ENCODE measurements at regions not wholly inside any gene's neighbourhood (a gene's known extent, or its start where the extent isn't known, plus 50 kb on each side); places are given as distances from the start of the nearest gene placed in this dataset.

- H3K9me3 ChIP-seq (ENCODE audit: control extremely low read depth in 1 of 3, control insufficient read depth in 2 of 3, insufficient read depth in 1 of 3, low read length in 2 of 3), result peaks cover 0 to 3% (median 0%) of the 10 kb centered on the region in 3 donors
- peaks cover 91 to 96% of the 10 kb centered on the region in 2 donors for H3K4me1 ChIP-seq (ENCODE audit: control insufficient read depth in 2 of 2, insufficient read depth in 2 of 2, low read length in 2 of 2)
- H2AFZ ChIP-seq (ENCODE audit: insufficient read depth, low read depth, low read length, poor library complexity, severe bottlenecking), result peak overlapping the region; percentile 23
- H3K79me2 ChIP-seq (ENCODE audit: control insufficient read depth, insufficient read depth, low read length), result no peaks in the 10 kb centered on the region
- no CpG with 5 or more reads among the region's 2 CpGs for WGBS (ENCODE audit: insufficient coverage)
- Mint-ChIP-seq H3K4me1 (peaks cover 52% of the 10 kb centered on the region), H3K4me3 (no peak overlapping the region), H3K9me3 (ENCODE audit: insufficient read depth) (no peaks in the 10 kb centered on the region), H3K27me3 (no peaks in the 10 kb centered on the region), H3K27ac (no peak overlapping the region)
- no peak for TF ChIP-seq EZH2 (IDR thresholded peaks at IDR 0.05; ENCODE audit: borderline replicate concordance, insufficient read depth, low read depth, low read length, poor library complexity, severe bottlenecking)
- no peak for TF ChIP-seq CTCF (IDR thresholded peaks at IDR 0.05)
- H3K9ac ChIP-seq (ENCODE audit: low read length), result no peak overlapping the region
- ChIA-PET CTCF (interaction anchor here (0.9 to 11.2 kb wide), 7 partner anchors 8 to 273 kb away, joined by 3 to 180 read pairs (median 4); partner anchors contain the start of genes KLLN and PTEN), POLR2A (interaction anchor here (2.8 kb wide), 1 partner anchor 254 kb away, joined by 20 read pairs; the partner anchor contains the start of genes KLLN and PTEN)
- no peak overlapping the region for H3K4me3 ChIP-seq (ENCODE audit: control extremely low read depth in 1 of 5, extremely low read depth in 1 of 5, insufficient read depth in 1 of 5, low read depth in 2 of 5, low read length in 4 of 5)
- DNase-seq, result no peak
- peak overlapping the region in 1 of 2 donors; percentile 67 for H3K27ac ChIP-seq (ENCODE audit: low read length in 2 of 2)
- H3K36me3 ChIP-seq (replicated peaks in 1 of 2; ENCODE audit: control extremely low read depth in 1 of 2, control insufficient read depth in 1 of 2, extremely low read depth in 1 of 2, insufficient read depth in 2 of 2, low read length in 1 of 2), result no peaks in the 10 kb centered on the region
- ATAC-seq (ENCODE audit: low read depth), result no peak
- intact Hi-C loops (cut with micrococcal nuclease), result loop anchor here (2.0 to 10.0 kb wide), 3 partner anchors 16 to 162 kb away; no protein-coding TSS in a partner anchor
- H3K4me2 ChIP-seq (replicated peaks; ENCODE audit: low read depth, low read length, poor library complexity, severe bottlenecking), result peak overlapping the region; percentile 27
- H4K20me1 ChIP-seq (ENCODE audit: control insufficient read depth, insufficient read depth, low read length, poor library complexity, severe bottlenecking), result no peaks in the 10 kb centered on the region
- no peaks in the 10 kb centered on the region for H3K27me3 ChIP-seq (replicated peaks in 1 of 4; ENCODE audit: control extremely low read depth in 1 of 4, control insufficient read depth in 3 of 4, insufficient read depth in 4 of 4, low read length in 3 of 4)
Observed at GRCh38 chr10:88116481-88116880, 253.1 kb downstream of the PTEN start.

GRCh38 chr10:88116971-88117626 lies 253.7 kb downstream of the PTEN start:
- no peaks in the 10 kb centered on the region for H3K36me3 ChIP-seq (replicated peaks in 1 of 2; ENCODE audit: control extremely low read depth in 1 of 2, control insufficient read depth in 1 of 2, extremely low read depth in 1 of 2, insufficient read depth in 2 of 2, low read length in 1 of 2)
- no peaks in the 10 kb centered on the region for H3K79me2 ChIP-seq (ENCODE audit: control insufficient read depth, insufficient read depth, low read length)
- no peaks in the 10 kb centered on the region for H3K27me3 ChIP-seq (replicated peaks in 1 of 4; ENCODE audit: control extremely low read depth in 1 of 4, control insufficient read depth in 3 of 4, insufficient read depth in 4 of 4, low read length in 3 of 4)
- peaks cover 0 to 3% (median 0%) of the 10 kb centered on the region in 3 donors for H3K9me3 ChIP-seq (ENCODE audit: control extremely low read depth in 1 of 3, control insufficient read depth in 2 of 3, insufficient read depth in 1 of 3, low read length in 2 of 3)
- H3K4me3 ChIP-seq (ENCODE audit: control extremely low read depth in 1 of 5, extremely low read depth in 1 of 5, insufficient read depth in 1 of 5, low read depth in 2 of 5, low read length in 4 of 5), result no peak overlapping the region
- ChIA-PET POLR2A (interaction anchor here (1.0 to 2.8 kb wide), 2 partner anchors 9 to 254 kb away, joined by 8 to 20 read pairs; partner anchors contain the start of genes KLLN and PTEN), CTCF (interaction anchor here (0.9 to 11.2 kb wide), 9 partner anchors 9 to 272 kb away, joined by 3 to 180 read pairs (median 4); partner anchors contain the start of genes KLLN and PTEN)
- peak overlapping the region; percentile 26 to 67 for H3K27ac ChIP-seq (ENCODE audit: low read length in 2 of 2)
- DNase-seq (peak; percentile 22), ATAC-seq (ENCODE audit: low read depth) (peak; percentile 14)
- WGBS (ENCODE audit: insufficient coverage), result 53% methylated on average over 6 of the region's 7 CpGs
- peak overlapping the region; percentile 37 for H2AFZ ChIP-seq (ENCODE audit: insufficient read depth, low read depth, low read length, poor library complexity, severe bottlenecking)
- Mint-ChIP-seq H3K27me3 (no peaks in the 10 kb centered on the region), H3K4me1 (peaks cover 51% of the 10 kb centered on the region), H3K27ac (no peak overlapping the region), H3K4me3 (no peak overlapping the region), H3K9me3 (ENCODE audit: insufficient read depth) (no peaks in the 10 kb centered on the region)
- no peak overlapping the region for H3K9ac ChIP-seq (ENCODE audit: low read length)
- H4K20me1 ChIP-seq (ENCODE audit: control insufficient read depth, insufficient read depth, low read length, poor library complexity, severe bottlenecking), result no peaks in the 10 kb centered on the region
- H3K4me1 ChIP-seq (ENCODE audit: control insufficient read depth in 2 of 2, insufficient read depth in 2 of 2, low read length in 2 of 2), result peaks cover 85 to 90% of the 10 kb centered on the region in 2 donors
- intact Hi-C loops (cut with micrococcal nuclease), result loop anchor here (1.0 to 10.0 kb wide), 4 partner anchors 9 to 162 kb away; no protein-coding TSS in a partner anchor
- TF ChIP-seq EZH2 (IDR thresholded peaks at IDR 0.05; ENCODE audit: borderline replicate concordance, insufficient read depth, low read depth, low read length, poor library complexity, severe bottlenecking), result no peak
- TF ChIP-seq CTCF (IDR thresholded peaks at IDR 0.05), result no peak
- H3K4me2 ChIP-seq (replicated peaks; ENCODE audit: low read depth, low read length, poor library complexity, severe bottlenecking), result peak overlapping the region; percentile 27

Data from B cell (primary cell).